Gastrocnemius medialis (tissue), 4 donors: ENCODE measurements at regions not wholly inside any gene's neighbourhood (a gene's known extent, or its start where the extent isn't known, plus 50 kb on each side); places are given as distances from the start of the nearest gene placed in this dataset.

ENCODE experiments used
- POLR2A ChIP-seq, 2 donors: fragments of 450-650 bp; IDR thresholded peaks; one replicate each; pipeline ENCODE4 v1.6.1; 2017; ENCODE audit warnings: antibody characterized with exemption in 2 of 2, mild to moderate bottlenecking in 2 of 2, moderate library complexity in 2 of 2
- TF ChIP-seq, protein P1 (sequence below), 5 experiments: fragments of 450-650 bp in 3 of 5; fragments of 200-600 bp in 2 of 5; sonication (generic) in 2 of 5; IDR thresholded peaks in 4 of 5; conservative IDR thresholded peaks in 1 of 5; 1 replicate in 4 of 5; 2 replicates in 1 of 5; pipeline ENCODE4 v1.5.1; 2016 to 2019; ENCODE audit warnings: antibody characterized with exemption in 5 of 5, mild to moderate bottlenecking in 3 of 5, moderate library complexity in 3 of 5

DNA sequence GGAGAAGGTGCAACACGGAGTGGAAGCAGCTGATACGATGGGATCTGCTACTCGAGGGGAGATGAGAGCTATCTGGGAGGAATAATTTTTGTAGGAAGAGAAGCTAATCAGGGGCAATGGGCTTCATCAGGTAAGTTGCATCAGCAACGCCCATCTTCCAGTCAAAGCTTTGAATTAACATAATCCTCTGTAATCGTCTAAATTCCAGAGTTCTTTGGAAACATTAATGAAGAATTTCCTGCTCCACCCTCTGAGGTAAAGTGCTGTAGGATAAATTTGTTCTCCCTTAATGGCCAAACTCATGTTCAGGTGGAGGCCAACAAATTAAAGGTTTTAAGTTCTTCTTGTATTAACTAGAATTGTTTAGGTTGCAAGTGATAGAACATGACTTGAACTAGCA, 94.0 kb upstream of the KAZN start:
- TF ChIP-seq POLR2A (IDR thresholded peaks at IDR 0.05) = no peak
- TF ChIP-seq, protein P1, sequence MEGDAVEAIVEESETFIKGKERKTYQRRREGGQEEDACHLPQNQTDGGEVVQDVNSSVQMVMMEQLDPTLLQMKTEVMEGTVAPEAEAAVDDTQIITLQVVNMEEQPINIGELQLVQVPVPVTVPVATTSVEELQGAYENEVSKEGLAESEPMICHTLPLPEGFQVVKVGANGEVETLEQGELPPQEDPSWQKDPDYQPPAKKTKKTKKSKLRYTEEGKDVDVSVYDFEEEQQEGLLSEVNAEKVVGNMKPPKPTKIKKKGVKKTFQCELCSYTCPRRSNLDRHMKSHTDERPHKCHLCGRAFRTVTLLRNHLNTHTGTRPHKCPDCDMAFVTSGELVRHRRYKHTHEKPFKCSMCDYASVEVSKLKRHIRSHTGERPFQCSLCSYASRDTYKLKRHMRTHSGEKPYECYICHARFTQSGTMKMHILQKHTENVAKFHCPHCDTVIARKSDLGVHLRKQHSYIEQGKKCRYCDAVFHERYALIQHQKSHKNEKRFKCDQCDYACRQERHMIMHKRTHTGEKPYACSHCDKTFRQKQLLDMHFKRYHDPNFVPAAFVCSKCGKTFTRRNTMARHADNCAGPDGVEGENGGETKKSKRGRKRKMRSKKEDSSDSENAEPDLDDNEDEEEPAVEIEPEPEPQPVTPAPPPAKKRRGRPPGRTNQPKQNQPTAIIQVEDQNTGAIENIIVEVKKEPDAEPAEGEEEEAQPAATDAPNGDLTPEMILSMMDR (IDR thresholded peaks at IDR 0.05 in 4 of 5, conservative IDR thresholded peaks at IDR 0.05 in 1 of 5) = no peak
